HG03378 (cell line): ENCODE measurements at regions not wholly inside any gene's neighbourhood (a gene's known extent, or its start where the extent isn't known, plus 50 kb on each side); places are given as distances from the start of the nearest gene placed in this dataset.
"Not testable (repeated sequence)": the region's sequence is repeated elsewhere in the genome, so short reads cannot be mapped to it uniquely, and the experiment has no call there.

Experiments used
- ATAC-seq: cut with Tn5 transposase; IDR thresholded peaks from one replicate; pipeline ENCODE4 v1.9.1; 2021; ENCODE audit warnings: mild to moderate bottlenecking, moderate library complexity; ENCODE audit not compliant: unreplicated experiment

GRCh38 chr19:28638445-28638844, 574.5 kb downstream of the UQCRFS1 start:
- no peak for ATAC-seq

- no peak for ATAC-seq
Observed at GRCh38 chr19:28636706-28637105, 576.2 kb downstream of the UQCRFS1 start.

GRCh38 chr19:28636016-28636629, 576.8 kb downstream of the UQCRFS1 start:
- no peak for ATAC-seq

GRCh38 chr19:28634837-28635236, 578.1 kb downstream of the UQCRFS1 start:
- no peak for ATAC-seq

- no peak for ATAC-seq
Observed at GRCh38 chr19:28634019-28634328, 579.0 kb downstream of the UQCRFS1 start.

GRCh38 chr19:28633319-28634018, 579.5 kb downstream of the UQCRFS1 start:
- no peak for ATAC-seq

- ATAC-seq, result no peak
Observed at GRCh38 chr19:28632371-28633080, 580.4 kb downstream of the UQCRFS1 start.

- no peak for ATAC-seq
Observed at GRCh38 chr19:28631961-28632360, 581.0 kb downstream of the UQCRFS1 start.

GRCh38 chr19:28627669-28628068, 585.3 kb downstream of the UQCRFS1 start:
- no peak for ATAC-seq

- ATAC-seq, result not testable (repeated sequence)
Observed at GRCh38 chr19:28626407-28626806, 586.5 kb downstream of the UQCRFS1 start.

- no peak for ATAC-seq
Observed at GRCh38 chr19:28619816-28620429, 593.0 kb downstream of the UQCRFS1 start.

GRCh38 chr19:28618504-28618903, 594.4 kb downstream of the UQCRFS1 start:
- ATAC-seq, result no peak

- no peak for ATAC-seq
Observed at GRCh38 chr19:28615966-28616365, 597.0 kb downstream of the UQCRFS1 start.

- ATAC-seq, result no peak
Observed at GRCh38 chr19:28615546-28615916, 597.4 kb downstream of the UQCRFS1 start.

- ATAC-seq, result no peak
Observed at GRCh38 chr19:28614634-28615545, 598.1 kb downstream of the UQCRFS1 start.

GRCh38 chr19:28612275-28612769, 600.6 kb downstream of the UQCRFS1 start:
- no peak for ATAC-seq

GRCh38 chr19:28611227-28611914, 601.6 kb downstream of the UQCRFS1 start:
- not testable (repeated sequence) for ATAC-seq

- ATAC-seq, result no peak
Observed at GRCh38 chr19:28610731-28611130, 602.2 kb downstream of the UQCRFS1 start.

- ATAC-seq, result no peak
Observed at GRCh38 chr19:28609944-28610343, 603.0 kb downstream of the UQCRFS1 start.
